ENCODE measurements at regions not wholly inside any gene's neighbourhood (a gene's known extent, or its start where the extent isn't known, plus 50 kb on each side); places are given as distances from the start of the nearest gene placed in this dataset.

DNA sequence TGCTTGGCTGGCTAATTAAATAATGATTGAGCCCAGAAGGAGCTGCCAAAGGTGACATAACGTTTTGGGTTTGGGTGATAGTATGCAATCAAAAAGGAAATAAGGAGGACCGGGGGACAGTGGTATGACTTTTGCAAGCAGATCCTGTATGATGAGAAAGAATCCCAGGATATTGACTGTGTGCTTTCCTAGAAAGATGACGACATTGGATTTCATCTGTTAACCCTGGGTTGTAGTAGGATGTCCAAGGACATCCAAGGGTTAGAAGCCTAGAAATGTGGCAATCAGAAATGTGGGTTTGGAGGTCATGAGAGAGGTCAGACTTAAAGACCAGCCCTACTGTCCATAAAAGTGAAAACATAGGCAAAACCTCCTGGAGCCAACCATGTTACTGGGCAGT, 50.3 kb upstream of the HMHB1 start:
- no peak for DNase-seq (ENCODE audit: low spot score)

DNA sequence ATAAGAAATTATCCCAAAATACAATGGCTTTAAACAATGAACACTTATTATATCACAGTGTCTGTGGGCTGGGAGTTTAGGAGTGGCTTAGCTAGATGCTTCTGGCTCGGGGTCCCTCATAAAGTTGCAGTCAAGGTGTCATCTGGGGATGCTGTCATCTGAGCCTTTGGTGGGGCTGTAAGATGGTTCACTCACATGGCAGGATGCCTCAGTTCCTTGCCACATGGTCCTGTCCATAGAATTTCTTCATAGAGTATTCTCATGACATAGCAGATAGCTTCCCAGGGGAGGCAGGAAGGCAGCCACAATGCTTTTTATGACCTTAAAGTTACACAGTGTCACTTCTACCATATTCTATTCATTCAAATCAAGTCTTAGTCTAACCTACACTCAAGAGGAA, 51.2 kb upstream of the HMHB1 start:
- no peak for DNase-seq (ENCODE audit: low spot score)

DNA sequence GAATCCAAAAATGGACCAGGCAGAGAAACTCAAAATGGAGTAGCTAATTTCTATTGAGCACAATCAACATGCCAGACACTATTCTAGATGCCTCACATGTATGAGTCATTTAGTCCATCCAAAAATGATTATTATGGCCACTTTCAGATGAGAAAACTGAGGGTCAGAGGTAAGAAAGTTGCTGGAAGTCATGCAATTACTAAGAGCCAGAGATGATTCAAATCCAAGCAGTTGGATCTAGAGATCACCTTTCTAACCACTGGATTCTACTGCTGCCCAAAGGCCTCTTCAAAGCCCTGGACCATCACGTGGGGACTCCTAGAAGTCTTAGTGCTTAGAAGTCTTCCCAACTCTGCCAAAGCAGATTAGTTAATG, 51.8 kb upstream of the HMHB1 start:
- no peak for DNase-seq (ENCODE audit: low spot score)

DNA sequence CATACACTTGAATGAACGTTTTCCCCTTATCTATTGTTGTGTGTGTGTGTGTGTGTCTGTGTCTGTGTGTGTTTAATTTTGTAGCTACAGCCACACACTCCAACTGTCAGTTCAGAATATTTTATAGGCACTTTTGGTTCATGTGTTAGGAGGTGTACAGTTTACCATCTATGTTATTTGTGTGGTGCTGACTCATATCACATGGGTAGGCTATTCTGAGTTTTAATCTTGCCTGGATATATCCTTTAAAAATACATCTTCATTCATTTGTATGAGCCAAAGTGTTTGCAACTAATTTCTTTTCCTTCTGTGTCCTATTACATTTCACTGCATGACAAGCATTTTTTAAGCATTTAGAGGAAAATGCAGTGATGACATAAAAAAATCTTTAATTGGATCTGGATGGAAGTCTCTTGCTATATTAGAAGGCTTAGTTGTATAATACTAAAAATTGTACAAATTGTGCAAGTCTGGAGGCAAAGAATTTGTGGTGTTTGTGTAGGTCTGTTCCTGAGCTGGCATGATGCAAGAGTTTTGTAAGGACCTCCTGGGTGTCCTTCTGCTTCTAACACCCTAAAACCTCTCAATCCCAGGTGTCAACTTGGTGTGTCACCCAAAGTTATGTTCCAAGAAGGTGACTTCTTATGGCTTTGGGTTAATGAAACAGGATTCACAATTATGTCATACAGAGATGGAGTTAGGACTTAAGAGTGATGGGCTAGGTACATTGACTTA, 52.4 kb upstream of the HMHB1 start:
- no peak for DNase-seq (ENCODE audit: low spot score)

GRCh38 chr5:143758750-143759149, 53.2 kb upstream of the HMHB1 start:
- DNase-seq (ENCODE audit: low spot score): no peak

DNA sequence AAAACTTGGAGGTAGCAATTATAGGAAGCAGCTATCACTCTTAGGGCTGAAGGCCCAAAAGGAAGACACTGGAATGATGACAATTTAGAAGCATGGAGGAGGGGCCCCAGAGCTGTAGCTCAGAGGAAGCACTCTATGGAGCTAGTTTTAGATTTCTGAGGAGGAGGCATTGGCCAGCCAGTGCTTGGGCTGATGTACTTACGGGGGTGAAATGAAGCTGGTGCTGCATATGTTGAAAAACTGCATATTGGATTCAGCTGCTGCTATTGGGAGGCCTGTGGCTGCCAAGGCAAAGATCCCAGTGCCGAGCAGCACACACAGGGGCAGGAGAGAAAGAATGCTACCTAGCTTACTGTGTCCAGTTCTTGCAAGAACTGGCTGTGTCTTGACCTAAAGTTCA, 53.9 kb upstream of the HMHB1 start:
- no peak for DNase-seq (ENCODE audit: low spot score)

DNA sequence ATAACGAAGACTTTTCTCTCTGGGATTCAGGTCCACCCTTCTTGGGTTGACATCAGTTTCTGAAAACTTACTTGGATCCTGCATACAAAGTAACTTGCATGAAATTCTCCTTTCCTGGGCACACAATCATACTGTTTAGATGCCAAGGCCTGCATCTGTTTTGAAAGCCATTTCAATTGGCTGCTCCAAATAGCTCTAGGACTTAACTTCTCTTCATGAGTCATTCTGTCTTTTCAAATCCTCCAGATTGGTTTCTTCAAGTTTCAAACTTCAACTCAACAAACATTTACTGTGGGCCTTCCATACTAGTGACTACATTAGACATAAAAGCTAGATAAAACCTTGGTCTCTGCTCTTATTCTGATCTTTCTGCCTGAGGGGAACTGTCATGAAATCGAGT, 54.8 kb upstream of the HMHB1 start:
- no peak for DNase-seq (ENCODE audit: low spot score)

DNA sequence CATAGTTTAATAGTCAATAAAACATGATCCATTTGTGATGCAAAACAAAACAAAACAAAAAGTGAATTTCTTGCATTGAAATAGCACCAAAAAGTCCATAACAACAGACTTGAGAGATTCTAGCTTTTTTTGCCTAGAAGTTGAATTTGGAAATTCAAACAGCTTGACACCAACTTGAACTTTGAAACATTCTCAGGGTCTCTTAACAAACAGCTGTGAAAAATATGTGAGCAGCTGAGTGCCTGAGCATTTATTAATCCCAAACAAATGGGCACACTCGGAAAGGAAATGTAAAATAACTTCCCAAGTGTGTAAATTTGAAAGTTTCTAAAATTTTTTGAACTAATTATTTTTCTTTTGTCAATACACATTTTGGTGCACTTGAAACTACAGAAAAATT, 56.0 kb upstream of the HMHB1 start:
- no peak for DNase-seq (ENCODE audit: low spot score)

DNA sequence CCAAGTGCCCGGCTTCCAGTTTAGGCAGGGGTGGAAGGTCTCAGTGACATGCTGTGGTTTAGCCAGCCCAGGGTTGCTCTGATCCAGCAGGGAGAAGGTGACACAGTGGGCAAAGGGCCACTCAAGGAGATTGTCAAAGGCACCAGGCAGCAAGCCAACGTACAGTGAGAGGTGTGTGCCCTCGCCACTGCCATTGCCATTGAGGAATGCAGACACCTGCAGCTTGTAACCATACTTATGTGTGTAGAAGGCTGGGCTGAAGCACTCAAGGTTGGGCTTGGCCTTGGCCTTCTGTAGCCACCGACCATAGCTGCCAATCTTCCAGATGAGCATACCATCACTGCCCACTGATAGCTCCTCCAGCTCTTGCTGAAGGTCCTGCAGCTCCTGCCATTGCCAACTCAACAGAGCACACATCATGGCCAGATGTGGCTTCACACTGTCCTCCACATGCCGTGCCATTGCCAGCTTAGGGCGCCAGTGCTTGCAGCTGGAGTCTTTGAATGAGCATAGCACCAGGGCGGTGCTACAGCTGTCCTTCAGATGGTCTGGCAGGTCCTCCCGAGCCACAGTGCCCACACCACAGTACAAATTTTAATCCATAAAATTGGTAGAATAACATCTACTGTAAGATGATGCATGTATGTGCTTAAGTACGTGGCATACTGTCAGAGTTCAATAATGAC, 59.7 kb upstream of the HMHB1 start:
- DNase-seq (ENCODE audit: low spot score): no peak

- DNase-seq (ENCODE audit: low spot score): no peak
These were observed 60.6 kb upstream of the HMHB1 start for GRCh38 chr5:143751342-143751741.

DNA sequence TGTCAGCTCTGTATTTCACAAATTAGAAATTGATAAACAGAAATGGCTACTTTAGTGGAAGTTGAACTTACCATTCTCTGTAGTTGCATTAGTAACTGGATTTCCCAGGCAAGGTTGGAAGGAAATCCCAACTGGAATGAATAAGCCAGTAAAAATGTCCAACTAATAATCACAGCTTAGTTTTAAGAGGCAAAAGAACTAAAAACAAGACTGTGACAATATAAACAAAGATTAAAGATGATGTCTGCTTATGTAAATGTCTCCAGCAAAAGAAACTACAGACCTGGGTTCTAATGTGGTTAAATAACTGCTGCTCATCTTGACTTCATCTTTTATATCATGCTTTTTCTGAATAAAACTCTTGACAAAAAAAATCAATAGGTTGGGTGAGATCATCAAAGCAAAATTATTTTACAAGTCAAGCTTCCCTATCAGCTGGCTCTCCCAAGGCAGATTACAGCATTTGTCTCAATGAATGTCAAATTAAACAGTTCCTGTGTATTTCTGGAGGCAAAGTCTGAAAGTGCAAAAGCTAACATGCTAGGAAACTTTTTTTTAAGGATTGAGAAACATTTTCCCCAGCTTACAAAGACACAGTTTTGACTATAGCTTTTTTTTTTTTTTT, 62.3 kb upstream of the HMHB1 start:
- no peak for DNase-seq (ENCODE audit: low spot score)

DNA sequence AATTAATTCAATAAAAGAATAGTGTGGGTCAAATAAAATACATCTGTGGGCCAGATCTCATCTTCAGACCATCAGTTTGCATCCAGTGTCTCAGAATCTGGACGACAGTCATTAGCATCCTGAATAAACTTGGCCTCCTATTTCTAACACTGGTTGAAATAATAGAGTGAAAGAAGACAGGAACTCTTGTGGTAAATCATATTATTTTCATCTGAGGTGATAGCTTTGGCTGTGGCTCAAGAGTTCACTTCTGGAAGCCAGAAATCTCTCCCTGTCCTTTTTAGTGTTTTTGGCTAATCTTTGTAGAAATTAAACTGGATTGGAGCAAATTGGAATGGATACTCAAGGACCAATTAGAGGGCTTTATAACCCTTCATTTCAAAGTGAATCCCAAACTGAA, 63.4 kb upstream of the HMHB1 start:
- no peak for DNase-seq (ENCODE audit: low spot score)

- no peak for DNase-seq (ENCODE audit: low spot score)
These were observed 69.0 kb upstream of the HMHB1 start for GRCh38 chr5:143742951-143743350.

- DNase-seq (ENCODE audit: low spot score): no peak
These were observed 70.5 kb upstream of the HMHB1 start for GRCh38 chr5:143741421-143741820.

DNA sequence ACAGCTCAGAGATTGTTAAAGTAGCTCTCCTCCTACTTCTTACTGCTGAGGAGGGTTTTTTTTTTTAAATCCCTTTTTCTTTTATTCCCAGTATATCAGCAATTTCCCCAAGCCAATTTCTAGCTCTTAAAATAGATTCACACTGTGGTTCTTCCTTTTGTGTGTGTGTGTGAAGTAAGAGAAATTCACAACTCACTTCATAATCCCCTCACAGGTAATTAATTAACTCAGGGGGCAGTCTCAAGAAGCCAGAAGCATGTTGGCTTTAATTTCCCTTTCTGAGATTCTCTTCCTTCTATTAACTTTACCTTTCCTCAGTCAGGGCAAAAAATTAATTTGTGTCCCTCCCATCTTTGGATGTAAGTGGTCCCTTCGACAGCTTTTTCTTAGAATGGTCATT, 71.0 kb upstream of the HMHB1 start:
- DNase-seq (ENCODE audit: low spot score): no peak

GRCh38 chr5:143739746-143740145, 72.2 kb upstream of the HMHB1 start:
- DNase-seq (ENCODE audit: low spot score): no peak

GRCh38 chr5:143738417-143739401, 73.3 kb upstream of the HMHB1 start:
- DNase-seq (ENCODE audit: low spot score): no peak

DNA sequence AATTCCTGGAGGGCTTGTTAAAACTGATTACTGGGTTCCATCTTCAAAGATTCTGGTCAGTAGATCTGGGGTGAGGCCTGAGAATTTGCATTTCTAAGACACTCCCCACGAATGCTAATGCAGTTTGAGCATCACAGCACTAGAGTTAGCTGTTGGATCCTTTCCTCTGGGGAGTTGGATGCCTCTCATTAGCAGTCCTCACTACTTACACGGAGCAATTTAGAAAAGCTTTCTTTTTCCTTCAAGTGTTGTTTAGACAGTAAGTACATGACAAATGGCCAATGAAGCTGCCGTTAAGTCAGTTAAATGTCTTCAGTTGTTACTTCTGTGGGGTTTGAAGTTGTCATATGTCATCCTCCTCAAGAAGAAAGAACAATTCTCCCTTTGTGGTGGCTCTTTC, 74.9 kb upstream of the HMHB1 start:
- no peak for DNase-seq (ENCODE audit: low spot score)

DNA sequence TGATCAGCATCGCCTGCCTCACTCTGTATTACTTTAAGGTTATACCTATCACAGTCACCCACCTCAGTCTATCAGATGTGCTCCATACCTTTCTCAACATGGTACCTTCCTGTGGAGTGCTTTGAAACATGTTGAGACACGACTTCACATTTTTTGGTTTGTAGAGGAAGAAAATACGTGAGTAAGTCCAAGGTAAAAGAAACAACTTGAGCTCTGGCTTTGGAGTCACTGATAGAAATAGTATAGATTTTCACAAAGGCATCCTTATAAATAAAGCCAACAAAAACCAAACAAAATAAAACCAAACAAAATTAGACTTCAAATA, 77.5 kb upstream of the HMHB1 start:
- no peak for DNase-seq (ENCODE audit: low spot score)

DNA sequence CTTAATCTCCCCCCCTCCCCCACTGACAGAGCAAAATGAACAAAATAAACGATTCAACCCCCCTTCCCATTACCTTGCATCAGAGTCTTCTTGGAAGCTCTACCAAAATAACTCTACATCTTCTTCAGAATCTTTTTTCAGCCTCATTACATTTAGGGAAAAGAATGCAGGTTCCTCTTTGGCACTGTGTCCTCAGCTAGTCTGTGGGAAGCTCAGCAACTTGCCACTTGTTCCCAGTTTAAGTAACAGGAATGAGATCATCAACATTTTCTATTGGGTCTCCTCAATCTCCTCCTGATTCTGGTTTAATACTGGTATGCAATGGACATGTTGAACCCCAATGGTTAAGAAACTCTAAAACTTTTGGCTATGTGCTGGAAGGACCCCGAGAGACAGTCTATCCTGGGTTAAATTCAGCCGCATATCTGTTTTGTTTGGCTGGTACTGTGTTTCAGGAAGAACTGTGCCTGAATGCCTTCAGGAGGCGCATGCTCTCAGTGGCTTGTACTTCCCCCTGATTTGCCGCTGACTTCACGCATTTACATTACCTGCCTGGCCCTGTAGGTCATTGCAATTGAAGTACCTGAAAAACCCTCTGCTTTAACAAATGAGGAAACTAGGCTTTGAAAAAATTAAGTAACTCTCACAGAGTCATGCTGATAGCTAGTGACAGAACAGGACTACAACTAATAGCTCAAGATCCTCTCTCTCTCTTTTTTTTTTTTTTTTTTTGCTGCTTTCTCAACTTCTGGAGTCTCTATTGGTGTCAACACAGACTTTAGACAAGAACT, 78.1 kb upstream of the HMHB1 start:
- DNase-seq (ENCODE audit: low spot score): no peak

DNA sequence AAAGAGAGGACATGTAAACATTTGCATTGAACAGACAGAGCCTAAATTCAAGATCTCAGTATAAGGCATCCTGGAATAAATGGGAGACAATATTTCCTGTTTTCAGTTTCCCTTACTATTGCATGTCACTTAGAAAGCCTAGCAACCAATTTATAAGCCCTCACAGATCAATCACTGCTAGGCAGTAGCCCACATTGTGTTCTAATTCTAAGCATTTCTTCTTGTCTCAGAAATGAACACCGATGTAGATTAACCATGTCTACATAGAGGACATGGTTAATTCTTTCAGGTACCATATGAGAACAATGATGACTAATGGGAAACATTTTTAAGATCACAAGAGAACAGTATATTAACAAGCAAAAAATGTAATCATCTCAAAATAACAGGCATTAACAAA, 79.6 kb upstream of the HMHB1 start:
- no peak for DNase-seq (ENCODE audit: low spot score)

Measured in ecto neural progenitor cell (in vitro differentiated cells).